Transverse colon (tissue), 4 donors: ENCODE measurements at regions not wholly inside any gene's neighbourhood (a gene's known extent, or its start where the extent isn't known, plus 50 kb on each side); places are given as distances from the start of the nearest gene placed in this dataset.

ENCODE experiments used
- POLR2A ChIP-seq: fragments of 450-650 bp; IDR thresholded peaks from one replicate; pipeline ENCODE4 v1.6.1; 2016; ENCODE audit warnings: antibody characterized with exemption, mild to moderate bottlenecking, moderate library complexity
- POLR2AphosphoS5 ChIP-seq, 3 donors: sonication (generic); formaldehyde crosslinking; IDR thresholded peaks; one replicate each; pipeline ENCODE4 v1.6.1; 2016; ENCODE audit warnings: antibody characterized with exemption in 3 of 3
- TF ChIP-seq, protein P1 (sequence below), 5 experiments: fragments of 200-600 bp in 3 of 5; fragments of 450-650 bp in 2 of 5; sonication (generic) in 3 of 5; IDR thresholded peaks; 1 replicate in 2 of 5; 2 replicates in 3 of 5; pipeline ENCODE4 v1.5.1; 2016 to 2017; ENCODE audit warnings: antibody characterized with exemption in 5 of 5, inconsistent platforms in 3 of 5, mild to moderate bottlenecking in 2 of 5, moderate library complexity in 1 of 5

DNA sequence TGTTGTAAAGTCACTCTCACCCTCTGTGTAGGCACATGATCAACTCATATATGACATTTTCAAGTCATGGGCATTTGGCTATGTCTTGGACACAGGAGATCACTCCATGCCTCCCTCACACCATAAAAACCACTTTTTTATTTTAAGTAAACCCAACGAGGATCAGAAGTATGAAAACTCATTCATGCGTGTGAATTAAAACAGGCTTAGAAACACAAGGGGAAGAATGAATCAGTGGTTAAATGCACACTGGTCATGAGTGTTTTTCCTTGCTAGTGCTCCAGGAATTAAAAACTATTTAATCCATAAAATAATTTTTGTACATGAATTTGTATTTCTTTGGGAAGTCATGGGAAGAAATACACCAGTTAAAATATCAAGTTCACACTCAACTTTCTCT is 198.4 kb downstream of the GALC start:
- TF ChIP-seq, protein P1, sequence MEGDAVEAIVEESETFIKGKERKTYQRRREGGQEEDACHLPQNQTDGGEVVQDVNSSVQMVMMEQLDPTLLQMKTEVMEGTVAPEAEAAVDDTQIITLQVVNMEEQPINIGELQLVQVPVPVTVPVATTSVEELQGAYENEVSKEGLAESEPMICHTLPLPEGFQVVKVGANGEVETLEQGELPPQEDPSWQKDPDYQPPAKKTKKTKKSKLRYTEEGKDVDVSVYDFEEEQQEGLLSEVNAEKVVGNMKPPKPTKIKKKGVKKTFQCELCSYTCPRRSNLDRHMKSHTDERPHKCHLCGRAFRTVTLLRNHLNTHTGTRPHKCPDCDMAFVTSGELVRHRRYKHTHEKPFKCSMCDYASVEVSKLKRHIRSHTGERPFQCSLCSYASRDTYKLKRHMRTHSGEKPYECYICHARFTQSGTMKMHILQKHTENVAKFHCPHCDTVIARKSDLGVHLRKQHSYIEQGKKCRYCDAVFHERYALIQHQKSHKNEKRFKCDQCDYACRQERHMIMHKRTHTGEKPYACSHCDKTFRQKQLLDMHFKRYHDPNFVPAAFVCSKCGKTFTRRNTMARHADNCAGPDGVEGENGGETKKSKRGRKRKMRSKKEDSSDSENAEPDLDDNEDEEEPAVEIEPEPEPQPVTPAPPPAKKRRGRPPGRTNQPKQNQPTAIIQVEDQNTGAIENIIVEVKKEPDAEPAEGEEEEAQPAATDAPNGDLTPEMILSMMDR (IDR thresholded peaks at IDR 0.05), result no peak
- TF ChIP-seq POLR2A (no peak), POLR2AphosphoS5 (IDR thresholded peaks at IDR 0.05) (no peak)
